Muscle of leg (tissue), 3 donors: ENCODE measurements at regions not wholly inside any gene's neighbourhood (a gene's known extent, or its start where the extent isn't known, plus 50 kb on each side); places are given as distances from the start of the nearest gene placed in this dataset.
"Not testable (repeated sequence)": the region's sequence is repeated elsewhere in the genome, so short reads cannot be mapped to it uniquely, and the experiment has no call there.

Experiments used
- DNase-seq: peaks from one replicate; pipeline ENCODE4 v3.0.0; 2013
- H3K27ac ChIP-seq: one replicate; pipeline ENCODE4 v1.5.1; 2013; ENCODE audit warnings: mild to moderate bottlenecking, low read length, control low read depth
- H3K27me3 ChIP-seq: one replicate; pipeline ENCODE4 v1.6.1; 2013; ENCODE audit warnings: low read length; ENCODE audit not compliant: control insufficient read depth, insufficient read depth
- H3K36me3 ChIP-seq: one replicate; pipeline ENCODE4 v1.6.1; 2013; ENCODE audit warnings: low read length; ENCODE audit not compliant: control insufficient read depth, insufficient read depth
- H3K4me1 ChIP-seq: one replicate; pipeline ENCODE4 v1.6.1; 2013; ENCODE audit warnings: low read length; ENCODE audit not compliant: control insufficient read depth, insufficient read depth
- H3K4me3 ChIP-seq: one replicate; pipeline ENCODE4 v1.5.1; 2013; ENCODE audit warnings: low read length, control low read depth
- H3K9me3 ChIP-seq: replicated peaks from 2 replicates; pipeline ENCODE4 v1.6.1; 2013; ENCODE audit warnings: low read depth, low read length; ENCODE audit not compliant: control insufficient read depth
- WGBS: methylation state at CpG from one replicate; pipeline ENCODE4 v1.1.5; 2013; ENCODE audit warnings: missing lambda C conversion rate; ENCODE audit not compliant: insufficient coverage; 5-methylcytosine and 5-hydroxymethylcytosine counted together

DNA sequence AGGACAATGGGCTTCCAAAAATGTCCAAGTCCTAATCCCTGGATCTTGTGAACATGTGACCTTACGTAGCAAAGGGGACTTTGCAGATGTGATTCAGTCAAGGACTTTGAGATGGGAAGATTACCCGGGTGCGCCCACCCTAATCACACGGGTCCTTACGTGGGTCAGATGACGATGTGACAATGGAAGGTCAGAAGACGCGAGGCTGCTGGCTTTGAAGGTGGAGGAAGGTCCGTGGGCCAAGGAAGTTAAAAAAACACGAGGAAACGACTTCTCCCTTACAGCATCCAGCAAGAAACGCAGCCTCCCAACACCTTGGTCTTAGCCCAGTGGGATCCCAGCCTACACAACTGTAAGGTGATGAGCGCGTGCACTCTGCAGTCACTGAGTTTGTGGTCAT is 860.1 kb downstream of the TBC1D22A start:
- DNase-seq: no peak
- Histone ChIP-seq H3K36me3 (no peaks in the 10 kb centered on the region), H3K9me3 (no peaks in the 10 kb centered on the region), H3K27me3 (peaks cover 8% of the 10 kb centered on the region), H3K4me1 (peaks cover 9% of the 10 kb centered on the region), H3K27ac (no peak overlapping the region), H3K4me3 (no peak overlapping the region)
- WGBS: 69% methylated on average over 7 of the region's 14 CpGs

GRCh38 chr22:47621253-47621652 is 858.8 kb downstream of the TBC1D22A start:
- no peak overlapping the region for H3K27ac ChIP-seq
- H3K36me3 ChIP-seq: no peaks in the 10 kb centered on the region
- 82% methylated on average over 3 of the region's 9 CpGs for WGBS
- peaks cover 4% of the 10 kb centered on the region for H3K4me1 ChIP-seq
- H3K4me3 ChIP-seq: no peak overlapping the region
- no peak for DNase-seq
- H3K27me3 ChIP-seq: peaks cover 8% of the 10 kb centered on the region
- H3K9me3 ChIP-seq: no peaks in the 10 kb centered on the region

DNA sequence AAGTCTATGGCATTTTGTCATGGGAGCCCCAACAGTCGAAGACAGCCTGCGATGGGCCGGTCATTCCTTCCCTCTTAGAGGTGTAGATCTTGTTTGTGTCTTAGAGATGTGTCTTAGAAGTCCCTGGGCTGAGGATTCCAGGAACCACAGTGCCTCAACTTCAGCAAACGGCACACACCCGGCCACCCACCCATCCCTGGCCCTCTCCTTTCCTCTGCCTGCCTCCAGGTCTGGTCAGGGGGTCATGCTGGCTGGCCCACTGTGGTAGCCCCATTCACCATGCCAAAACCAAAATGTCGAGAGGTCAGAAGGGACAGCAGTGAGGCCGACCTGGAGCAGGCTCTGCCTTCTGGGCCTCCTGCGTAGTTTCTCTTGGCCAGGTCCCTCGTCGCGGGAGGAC is 857.9 kb downstream of the TBC1D22A start:
- 81% methylated on average over 4 of the region's 11 CpGs for WGBS
- Histone ChIP-seq H3K4me1 (peaks cover 4% of the 10 kb centered on the region), H3K36me3 (no peaks in the 10 kb centered on the region), H3K4me3 (no peak overlapping the region), H3K9me3 (no peaks in the 10 kb centered on the region), H3K27me3 (peaks cover 8% of the 10 kb centered on the region), H3K27ac (no peak overlapping the region)
- no peak for DNase-seq

GRCh38 chr22:47619631-47620030 is 857.2 kb downstream of the TBC1D22A start:
- 86% methylated on average over 6 of the region's 11 CpGs for WGBS

GRCh38 chr22:47618180-47619010 is 855.9 kb downstream of the TBC1D22A start:
- Histone ChIP-seq H3K27ac (no peak overlapping the region), H3K36me3 (no peaks in the 10 kb centered on the region), H3K4me3 (no peak overlapping the region), H3K27me3 (peaks cover 10% of the 10 kb centered on the region), H3K9me3 (no peaks in the 10 kb centered on the region), H3K4me1 (peaks cover under 1% of the 10 kb centered on the region)
- no peak for DNase-seq
- 30% methylated on average over 9 of the region's 23 CpGs for WGBS

More at GRCh38 chr22:47619631-47620030, 857.2 kb downstream of the TBC1D22A start:
- Histone ChIP-seq H3K27ac (no peak overlapping the region), H3K27me3 (peaks cover 8% of the 10 kb centered on the region), H3K4me3 (no peak overlapping the region), H3K4me1 (peaks cover 4% of the 10 kb centered on the region), H3K9me3 (no peaks in the 10 kb centered on the region), H3K36me3 (no peaks in the 10 kb centered on the region)
- DNase-seq: no peak

GRCh38 chr22:47617186-47617585 is 854.7 kb downstream of the TBC1D22A start:
- no peak for DNase-seq
- Histone ChIP-seq H3K27ac (no peak overlapping the region), H3K4me3 (no peak overlapping the region), H3K9me3 (no peaks in the 10 kb centered on the region), H3K4me1 (no peaks in the 10 kb centered on the region), H3K36me3 (no peaks in the 10 kb centered on the region), H3K27me3 (peaks cover 10% of the 10 kb centered on the region)
- 90% methylated on average over 2 of the region's 3 CpGs for WGBS

- Histone ChIP-seq H3K9me3 (no peaks in the 10 kb centered on the region), H3K27ac (no peak overlapping the region), H3K27me3 (peaks cover 10% of the 10 kb centered on the region), H3K4me1 (no peaks in the 10 kb centered on the region), H3K36me3 (no peaks in the 10 kb centered on the region), H3K4me3 (no peak overlapping the region)
- 92% methylated on average over 11 of the region's 11 CpGs for WGBS
- no peak for DNase-seq
These were observed 854.1 kb downstream of the TBC1D22A start for GRCh38 chr22:47616396-47617020.

GRCh38 chr22:47615051-47615450 is 852.6 kb downstream of the TBC1D22A start:
- Histone ChIP-seq H3K4me3 (no peak overlapping the region), H3K27ac (no peak overlapping the region), H3K36me3 (no peaks in the 10 kb centered on the region), H3K9me3 (peaks cover 2% of the 10 kb centered on the region), H3K4me1 (no peaks in the 10 kb centered on the region), H3K27me3 (peaks cover 7% of the 10 kb centered on the region)
- no peak for DNase-seq
- 89% methylated on average over 5 of the region's 10 CpGs for WGBS

- H3K36me3 ChIP-seq: no peaks in the 10 kb centered on the region
- no peaks in the 10 kb centered on the region for H3K4me1 ChIP-seq
- no peak overlapping the region for H3K4me3 ChIP-seq
- no peak overlapping the region for H3K27ac ChIP-seq
- DNase-seq: no peak
- H3K9me3 ChIP-seq: peaks cover 2% of the 10 kb centered on the region
- 83% methylated on average over 5 of the region's 13 CpGs for whole genome bisulfite sequencing
- peaks cover 9% of the 10 kb centered on the region for H3K27me3 ChIP-seq
These were observed 851.3 kb downstream of the TBC1D22A start for GRCh38 chr22:47613606-47614350.

DNA sequence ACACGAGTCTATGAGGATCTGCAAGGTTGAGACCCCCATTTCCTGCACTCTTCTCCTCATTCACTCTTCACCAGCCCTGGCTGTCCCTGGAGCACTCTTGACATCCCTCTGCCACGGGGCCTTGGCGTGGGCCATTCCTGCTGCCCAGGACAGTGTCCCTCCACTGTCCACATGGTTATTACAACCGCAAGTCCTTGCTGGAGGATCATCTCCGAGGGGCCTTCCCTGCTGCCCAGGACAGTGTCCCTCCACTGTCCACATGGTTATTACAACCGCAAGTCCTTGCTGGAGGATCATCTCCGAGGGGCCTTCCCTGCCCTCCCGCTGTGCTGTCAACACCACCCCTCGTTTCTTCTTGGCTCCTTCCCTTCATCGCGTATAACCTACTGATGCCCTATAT is 850.7 kb downstream of the TBC1D22A start:
- H3K36me3 ChIP-seq, H3K27ac ChIP-seq, H3K9me3 ChIP-seq, H3K27me3 ChIP-seq, H3K4me3 ChIP-seq, DNase-seq, H3K4me1 ChIP-seq: not testable (repeated sequence)
- WGBS: 64% methylated on average over 9 of the region's 11 CpGs
